ENCODE measurements at regions not wholly inside any gene's neighbourhood (a gene's known extent, or its start where the extent isn't known, plus 50 kb on each side); places are given as distances from the start of the nearest gene placed in this dataset.

DNA sequence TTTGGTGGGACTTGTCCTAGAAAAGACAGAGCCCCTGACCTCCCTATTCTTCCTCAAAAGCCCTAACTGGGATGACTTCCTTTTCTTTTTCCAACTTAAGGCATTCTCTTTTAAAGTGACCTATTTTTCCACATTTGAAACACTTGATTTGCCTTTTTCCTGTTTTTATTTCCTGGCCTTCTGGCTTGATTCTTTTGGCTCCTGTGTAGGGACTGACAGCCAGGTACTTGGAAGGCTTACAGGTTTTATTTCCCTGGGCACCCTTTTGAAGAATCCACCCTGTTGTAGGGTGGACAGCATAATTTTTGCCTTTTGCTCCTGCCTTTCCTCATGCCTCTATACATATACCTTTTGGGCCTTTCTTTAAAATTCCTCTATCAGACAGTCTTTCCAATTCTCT, 271.0 kb upstream of the AMELY start:
- no peak overlapping the region for H2BK12ac ChIP-seq (ENCODE audit: low read length in 2 of 2)
- DNase-seq, result no peak
- H4K91ac ChIP-seq (ENCODE audit: low read length), result no peak overlapping the region
- H3K79me1 ChIP-seq (replicated peaks; ENCODE audit: low read length, poor library complexity, severe bottlenecking), result no peaks in the 10 kb centered on the region
- no peak overlapping the region for H2AFZ ChIP-seq (ENCODE audit: low read depth, low read length)
- no peak overlapping the region for H3K14ac ChIP-seq (ENCODE audit: low read length in 2 of 2)
- H3K9me3 ChIP-seq (ENCODE audit: control insufficient read depth, low read length), result no peaks in the 10 kb centered on the region
- no peaks in the 10 kb centered on the region for H3K36me3 ChIP-seq (ENCODE audit: control insufficient read depth in 1 of 2, insufficient read depth in 2 of 2, low read depth in 1 of 2, low read length in 2 of 2)
- H3K27ac ChIP-seq (ENCODE audit: low read length, poor library complexity, severe bottlenecking), result no peak overlapping the region
- no peaks in the 10 kb centered on the region for H3K27me3 ChIP-seq (ENCODE audit: control insufficient read depth in 1 of 2, insufficient read depth in 1 of 2, low read length in 2 of 2)
- no peak overlapping the region for H3K23ac ChIP-seq (ENCODE audit: low read length in 2 of 2)
- H2AK5ac ChIP-seq (ENCODE audit: low read length, severe bottlenecking), result no peak overlapping the region
- H4K8ac ChIP-seq (ENCODE audit: low read length), result no peak overlapping the region
- no peak overlapping the region for H2BK15ac ChIP-seq (ENCODE audit: low read depth, poor library complexity, severe bottlenecking)
- no peak overlapping the region for H2BK120ac ChIP-seq (ENCODE audit: low read depth, low read length)
- no peak overlapping the region for H3K9ac ChIP-seq (ENCODE audit: low read length)
- H3K4me1 ChIP-seq (ENCODE audit: control insufficient read depth, insufficient read depth, low read depth, low read length), result no peaks in the 10 kb centered on the region
- H3K4ac ChIP-seq (ENCODE audit: low read depth in 1 of 2, low read length in 2 of 2), result no peak overlapping the region
- H3K4me2 ChIP-seq (ENCODE audit: low read length, poor library complexity, severe bottlenecking), result no peak overlapping the region
- H3K4me3 ChIP-seq (ENCODE audit: insufficient read depth in 1 of 2, low read depth in 1 of 2, low read length in 2 of 2), result no peak overlapping the region
- no peak overlapping the region for H3K18ac ChIP-seq (ENCODE audit: low read depth in 1 of 2, low read length in 2 of 2)
- no peak overlapping the region for H2BK5ac ChIP-seq (ENCODE audit: low read depth, low read length, poor library complexity, severe bottlenecking)

DNA sequence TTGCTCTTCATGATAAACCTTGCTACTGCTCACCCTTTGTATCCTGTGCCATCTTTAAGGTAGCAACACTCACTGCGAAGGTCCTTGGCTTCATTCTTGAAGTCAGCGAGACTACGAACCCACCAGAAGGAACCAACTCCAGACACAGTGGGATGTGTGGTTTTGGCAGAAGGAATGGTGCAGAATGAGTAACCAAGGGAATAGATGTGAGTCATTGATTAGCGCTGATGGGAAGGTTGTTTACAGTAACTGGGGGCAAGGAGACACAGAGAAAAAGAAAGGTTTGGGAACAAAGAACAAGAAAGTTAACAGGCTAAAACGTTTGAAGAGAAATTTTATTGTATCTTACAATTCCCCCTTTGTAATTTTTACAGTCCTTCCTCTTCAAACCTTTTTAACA, 266.1 kb upstream of the AMELY start:
- no peaks in the 10 kb centered on the region for H3K4me1 ChIP-seq (ENCODE audit: control insufficient read depth, insufficient read depth, low read depth, low read length)
- peak; percentile 13 for DNase-seq
- H3K9ac ChIP-seq (ENCODE audit: low read length), result no peak overlapping the region
- 80% methylated on average over 4 of the region's 5 CpGs for WGBS
- no peak overlapping the region for H4K91ac ChIP-seq (ENCODE audit: low read length)
- no peak overlapping the region for H3K14ac ChIP-seq (ENCODE audit: low read length in 2 of 2)
- H3K18ac ChIP-seq (ENCODE audit: low read depth in 1 of 2, low read length in 2 of 2), result no peak overlapping the region
- H2BK120ac ChIP-seq (ENCODE audit: low read depth, low read length), result no peak overlapping the region
- H2BK5ac ChIP-seq (ENCODE audit: low read depth, low read length, poor library complexity, severe bottlenecking), result no peak overlapping the region
- H2BK15ac ChIP-seq (ENCODE audit: low read depth, poor library complexity, severe bottlenecking), result no peak overlapping the region
- H3K23ac ChIP-seq (ENCODE audit: low read length in 2 of 2), result no peak overlapping the region
- H3K4me2 ChIP-seq (ENCODE audit: low read length, poor library complexity, severe bottlenecking), result no peak overlapping the region
- no peak overlapping the region for H3K4ac ChIP-seq (ENCODE audit: low read depth in 1 of 2, low read length in 2 of 2)
- H3K27ac ChIP-seq (ENCODE audit: low read length, poor library complexity, severe bottlenecking), result no peak overlapping the region
- H3K36me3 ChIP-seq (ENCODE audit: control insufficient read depth in 1 of 2, insufficient read depth in 2 of 2, low read depth in 1 of 2, low read length in 2 of 2), result no peaks in the 10 kb centered on the region
- H3K27me3 ChIP-seq (ENCODE audit: control insufficient read depth in 1 of 2, insufficient read depth in 1 of 2, low read length in 2 of 2), result no peaks in the 10 kb centered on the region
- H3K79me1 ChIP-seq (replicated peaks; ENCODE audit: low read length, poor library complexity, severe bottlenecking), result no peaks in the 10 kb centered on the region
- H2AK5ac ChIP-seq (ENCODE audit: low read length, severe bottlenecking), result no peak overlapping the region
- no peak overlapping the region for H3K4me3 ChIP-seq (ENCODE audit: insufficient read depth in 1 of 2, low read depth in 1 of 2, low read length in 2 of 2)
- no peaks in the 10 kb centered on the region for H3K9me3 ChIP-seq (ENCODE audit: control insufficient read depth, low read length)
- H4K8ac ChIP-seq (ENCODE audit: low read length), result no peak overlapping the region
- no peak overlapping the region for H2BK12ac ChIP-seq (ENCODE audit: low read length in 2 of 2)
- H2AFZ ChIP-seq (ENCODE audit: low read depth, low read length), result no peak overlapping the region

DNA sequence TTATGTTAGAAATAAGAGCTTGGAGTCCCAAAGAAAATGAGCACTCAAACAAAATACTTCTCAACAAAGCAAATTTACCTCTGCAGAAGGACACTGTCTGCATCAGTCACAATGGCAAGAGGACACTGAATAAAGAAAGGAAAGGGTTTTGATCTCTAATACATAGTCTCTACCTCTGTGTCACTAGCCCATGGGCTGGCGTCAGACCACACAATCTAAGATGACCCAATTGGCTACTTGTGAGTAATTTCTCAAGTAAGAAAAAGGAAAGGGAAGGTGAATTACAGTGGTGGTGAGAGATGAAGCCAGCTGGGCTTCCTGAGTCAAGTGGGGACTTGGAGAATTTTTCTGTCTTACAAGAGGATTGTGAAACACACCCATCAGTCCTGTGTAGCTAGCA, 257.9 kb upstream of the AMELY start:
- H2BK120ac ChIP-seq (ENCODE audit: low read depth, low read length), result no peak overlapping the region
- H3K27me3 ChIP-seq (ENCODE audit: control insufficient read depth in 1 of 2, insufficient read depth in 1 of 2, low read length in 2 of 2), result no peaks in the 10 kb centered on the region
- no peaks in the 10 kb centered on the region for H3K36me3 ChIP-seq (ENCODE audit: control insufficient read depth in 1 of 2, insufficient read depth in 2 of 2, low read depth in 1 of 2, low read length in 2 of 2)
- no peaks in the 10 kb centered on the region for H3K4me1 ChIP-seq (ENCODE audit: control insufficient read depth, insufficient read depth, low read depth, low read length)
- H3K4ac ChIP-seq (ENCODE audit: low read depth in 1 of 2, low read length in 2 of 2), result no peak overlapping the region
- no peak overlapping the region for H3K27ac ChIP-seq (ENCODE audit: low read length, poor library complexity, severe bottlenecking)
- H3K79me1 ChIP-seq (replicated peaks; ENCODE audit: low read length, poor library complexity, severe bottlenecking), result no peaks in the 10 kb centered on the region
- no peak overlapping the region for H4K8ac ChIP-seq (ENCODE audit: low read length)
- H4K91ac ChIP-seq (ENCODE audit: low read length), result no peak overlapping the region
- H3K4me3 ChIP-seq (ENCODE audit: insufficient read depth in 1 of 2, low read depth in 1 of 2, low read length in 2 of 2), result no peak overlapping the region
- no peak overlapping the region for H2AK5ac ChIP-seq (ENCODE audit: low read length, severe bottlenecking)
- no peak overlapping the region for H2BK15ac ChIP-seq (ENCODE audit: low read depth, poor library complexity, severe bottlenecking)
- DNase-seq, result no peak
- no peak overlapping the region for H3K23ac ChIP-seq (ENCODE audit: low read length in 2 of 2)
- H3K9me3 ChIP-seq (ENCODE audit: control insufficient read depth, low read length), result no peaks in the 10 kb centered on the region
- H2BK12ac ChIP-seq (ENCODE audit: low read length in 2 of 2), result no peak overlapping the region
- H3K4me2 ChIP-seq (ENCODE audit: low read length, poor library complexity, severe bottlenecking), result no peak overlapping the region
- no peak overlapping the region for H2BK5ac ChIP-seq (ENCODE audit: low read depth, low read length, poor library complexity, severe bottlenecking)
- no peak overlapping the region for H3K14ac ChIP-seq (ENCODE audit: low read length in 2 of 2)
- WGBS, result 100% methylated on average over 1 of the region's 1 CpG
- H3K18ac ChIP-seq (ENCODE audit: low read depth in 1 of 2, low read length in 2 of 2), result no peak overlapping the region
- H3K9ac ChIP-seq (ENCODE audit: low read length), result no peak overlapping the region
- no peak overlapping the region for H2AFZ ChIP-seq (ENCODE audit: low read depth, low read length)

DNA sequence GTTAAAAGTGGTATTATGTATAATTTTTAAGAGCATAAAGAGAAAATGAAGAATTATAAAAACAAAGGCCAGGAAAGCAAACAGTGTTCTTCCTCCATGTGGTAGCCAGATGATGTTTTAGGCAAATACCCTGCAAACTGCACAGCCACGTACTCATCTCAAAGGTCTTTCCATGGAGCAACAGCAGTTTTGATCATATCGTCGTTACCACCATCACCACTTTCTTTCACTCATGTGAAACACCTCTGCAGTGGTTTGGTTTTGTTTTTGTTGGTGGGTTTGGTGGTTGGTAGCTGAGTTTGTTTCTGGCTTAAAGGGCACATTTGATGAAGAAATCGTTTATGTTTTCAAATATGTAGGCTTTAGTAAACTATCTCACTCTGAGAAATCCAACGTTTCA, 229.9 kb upstream of the AMELY start:
- no peak overlapping the region for H3K4me2 ChIP-seq (ENCODE audit: low read length, poor library complexity, severe bottlenecking)
- no peaks in the 10 kb centered on the region for H3K36me3 ChIP-seq (ENCODE audit: control insufficient read depth in 1 of 2, insufficient read depth in 2 of 2, low read depth in 1 of 2, low read length in 2 of 2)
- H2AFZ ChIP-seq (ENCODE audit: low read depth, low read length), result no peak overlapping the region
- H4K91ac ChIP-seq (ENCODE audit: low read length), result no peak overlapping the region
- H2BK5ac ChIP-seq (ENCODE audit: low read depth, low read length, poor library complexity, severe bottlenecking), result no peak overlapping the region
- H3K4me3 ChIP-seq (ENCODE audit: insufficient read depth in 1 of 2, low read depth in 1 of 2, low read length in 2 of 2), result no peak overlapping the region
- H3K9ac ChIP-seq (ENCODE audit: low read length), result no peak overlapping the region
- no peak overlapping the region for H2AK5ac ChIP-seq (ENCODE audit: low read length, severe bottlenecking)
- H3K18ac ChIP-seq (ENCODE audit: low read depth in 1 of 2, low read length in 2 of 2), result no peak overlapping the region
- no peaks in the 10 kb centered on the region for H3K27me3 ChIP-seq (ENCODE audit: control insufficient read depth in 1 of 2, insufficient read depth in 1 of 2, low read length in 2 of 2)
- no peak overlapping the region for H3K23ac ChIP-seq (ENCODE audit: low read length in 2 of 2)
- no peak overlapping the region for H2BK15ac ChIP-seq (ENCODE audit: low read depth, poor library complexity, severe bottlenecking)
- H3K4me1 ChIP-seq (ENCODE audit: control insufficient read depth, insufficient read depth, low read depth, low read length), result no peaks in the 10 kb centered on the region
- no peak overlapping the region for H2BK12ac ChIP-seq (ENCODE audit: low read length in 2 of 2)
- H3K27ac ChIP-seq (ENCODE audit: low read length, poor library complexity, severe bottlenecking), result no peak overlapping the region
- H3K4ac ChIP-seq (ENCODE audit: low read depth in 1 of 2, low read length in 2 of 2), result no peak overlapping the region
- no peak overlapping the region for H2BK120ac ChIP-seq (ENCODE audit: low read depth, low read length)
- H3K79me1 ChIP-seq (replicated peaks; ENCODE audit: low read length, poor library complexity, severe bottlenecking), result no peaks in the 10 kb centered on the region
- DNase-seq, result no peak
- WGBS, result 89% methylated on average over 1 of the region's 5 CpGs
- H3K14ac ChIP-seq (ENCODE audit: low read length in 2 of 2), result no peak overlapping the region
- H3K9me3 ChIP-seq (ENCODE audit: control insufficient read depth, low read length), result no peaks in the 10 kb centered on the region
- H4K8ac ChIP-seq (ENCODE audit: low read length), result no peak overlapping the region
